Astrocyte (in vitro differentiated cells and primary cell): ENCODE measurements at regions not wholly inside any gene's neighbourhood (a gene's known extent, or its start where the extent isn't known, plus 50 kb on each side); places are given as distances from the start of the nearest gene placed in this dataset.

Experiments
- DNase-seq: peaks from one replicate; pipeline ENCODE4 v3.0.0-alpha.2; 2010; ENCODE audit warnings: low read depth
- FAIRE-seq: peaks from 2 replicates; lab custom pipeline; 2011; peaks lifted over from hg19 to GRCh38; lab: Jason Lieb, UNC
- H2AFZ ChIP-seq: 2 replicates; pipeline ENCODE4 v1.6.0; 2012; ENCODE audit warnings: low read depth, low read length, inconsistent platforms
- H3K27ac ChIP-seq: 2 replicates; pipeline ENCODE4 v1.5.1; 2011; ENCODE audit warnings: low read depth, low read length, inconsistent platforms
- H3K27me3 ChIP-seq: 2 replicates; pipeline ENCODE4 v1.6.0; 2011; ENCODE audit warnings: low read length, inconsistent platforms; ENCODE audit not compliant: insufficient read depth
- H3K36me3 ChIP-seq: 2 replicates; pipeline ENCODE4 v1.5.1; 2011; ENCODE audit warnings: low read length, inconsistent platforms; ENCODE audit not compliant: insufficient read depth
- H3K4me1 ChIP-seq: 2 replicates; pipeline ENCODE4 v1.5.1; 2011; ENCODE audit warnings: low read length, inconsistent platforms; ENCODE audit not compliant: insufficient read depth
- H3K4me2 ChIP-seq: 2 replicates; pipeline ENCODE4 v1.6.0; 2012; ENCODE audit warnings: low read length, inconsistent platforms
- H3K4me3 ChIP-seq: 2 replicates; pipeline ENCODE4 v1.5.1; 2011; ENCODE audit warnings: low read depth, mild to moderate bottlenecking, low read length, inconsistent platforms; ENCODE audit not compliant: insufficient read depth
- H3K79me2 ChIP-seq: 2 replicates; pipeline ENCODE4 v1.6.0; 2012; ENCODE audit warnings: mild to moderate bottlenecking, low read length, inconsistent platforms; ENCODE audit not compliant: insufficient read depth
- H3K9ac ChIP-seq: 2 replicates; pipeline ENCODE4 v1.6.0; 2012; ENCODE audit warnings: mild to moderate bottlenecking, low read length, inconsistent platforms
- H3K9me3 ChIP-seq: 2 replicates; pipeline ENCODE4 v1.5.1; 2012; ENCODE audit warnings: low read depth, mild to moderate bottlenecking, low read length, inconsistent platforms; ENCODE audit not compliant: insufficient read depth
- H4K20me1 ChIP-seq: 2 replicates; pipeline ENCODE4 v1.6.0; 2012; ENCODE audit warnings: low read length, inconsistent platforms; ENCODE audit not compliant: insufficient read depth
- H3K27ac Mint-ChIP-seq: one replicate; pipeline ENCODE4 v1.8.0; 2021; ENCODE audit warnings: mild to moderate bottlenecking, mixed read lengths; ENCODE audit not compliant: unreplicated experiment
- H3K27me3 Mint-ChIP-seq: one replicate; pipeline ENCODE4 v1.8.0; 2021; ENCODE audit warnings: low read depth, mixed read lengths; ENCODE audit not compliant: unreplicated experiment
- H3K36me3 Mint-ChIP-seq: one replicate; pipeline ENCODE4 v1.8.0; 2021; ENCODE audit warnings: low read depth, mixed read lengths; ENCODE audit not compliant: unreplicated experiment
- H3K4me1 Mint-ChIP-seq: one replicate; pipeline ENCODE4 v1.8.0; 2021; ENCODE audit warnings: low read depth, mixed read lengths; ENCODE audit not compliant: unreplicated experiment
- H3K4me3 Mint-ChIP-seq: one replicate; pipeline ENCODE4 v1.8.0; 2021; ENCODE audit warnings: mild to moderate bottlenecking, moderate library complexity, mixed read lengths; ENCODE audit not compliant: unreplicated experiment
- H3K9me3 Mint-ChIP-seq: one replicate; pipeline ENCODE4 v1.8.0; 2021; ENCODE audit warnings: mild to moderate bottlenecking, mixed read lengths; ENCODE audit not compliant: unreplicated experiment
- CTCF ChIP-seq: IDR thresholded peaks from 2 replicates; pipeline ENCODE4 v1.5.1; 2011; ENCODE audit warnings: low read depth, mild to moderate bottlenecking, inconsistent platforms, low read length, moderate library complexity; ENCODE audit not compliant: insufficient read depth
- EZH2 ChIP-seq: IDR thresholded peaks from 2 replicates; pipeline ENCODE4 v1.6.1; 2012; ENCODE audit warnings: mild to moderate bottlenecking, low read length, inconsistent platforms; ENCODE audit not compliant: insufficient read depth

- FAIRE-seq (no peak), DNase-seq (no peak)
- TF ChIP-seq CTCF (no peak), EZH2 (no peak)
- Histone ChIP-seq H3K79me2 (no peaks in the 10 kb centered on the region), H3K27me3 (no peaks in the 10 kb centered on the region), H3K9me3 (peaks cover 5% of the 10 kb centered on the region), H3K4me3 (no peak overlapping the region), H3K9ac (no peak overlapping the region), H2AFZ (no peak overlapping the region), H3K4me2 (no peak overlapping the region), H3K4me1 (no peaks in the 10 kb centered on the region), H3K36me3 (no peaks in the 10 kb centered on the region), H4K20me1 (no peaks in the 10 kb centered on the region), H3K27ac (no peak overlapping the region)
- H3K9me3 Mint-ChIP-seq = peaks cover 1% of the 10 kb centered on the region
- H3K27me3 Mint-ChIP-seq = no peaks in the 10 kb centered on the region
- H3K4me1 Mint-ChIP-seq = no peaks in the 10 kb centered on the region
- no peak overlapping the region for H3K27ac Mint-ChIP-seq
- no peaks in the 10 kb centered on the region for H3K36me3 Mint-ChIP-seq
- H3K4me3 Mint-ChIP-seq = no peak overlapping the region
Measured at GRCh38 chr10:130804281-130804680, 507.2 kb downstream of the TCERG1L start.

GRCh38 chr10:130804778-130805634, 506.5 kb downstream of the TCERG1L start:
- Mint-ChIP-seq H3K27ac (no peak overlapping the region), H3K4me1 (no peaks in the 10 kb centered on the region), H3K4me3 (no peak overlapping the region), H3K36me3 (no peaks in the 10 kb centered on the region), H3K27me3 (no peaks in the 10 kb centered on the region), H3K9me3 (peaks cover 3% of the 10 kb centered on the region)
- H3K27ac ChIP-seq = no peak overlapping the region
- H3K36me3 ChIP-seq = no peaks in the 10 kb centered on the region
- TF ChIP-seq CTCF = no peak
- no peak for TF ChIP-seq EZH2
- no peak overlapping the region for H2AFZ ChIP-seq
- H4K20me1 ChIP-seq = no peaks in the 10 kb centered on the region
- no peaks in the 10 kb centered on the region for H3K27me3 ChIP-seq
- H3K4me2 ChIP-seq = no peak overlapping the region
- peaks cover 7% of the 10 kb centered on the region for H3K9me3 ChIP-seq
- FAIRE-seq (no peak), DNase-seq (no peak)
- no peak overlapping the region for H3K4me3 ChIP-seq
- H3K9ac ChIP-seq = no peak overlapping the region
- H3K79me2 ChIP-seq = no peaks in the 10 kb centered on the region
- no peaks in the 10 kb centered on the region for H3K4me1 ChIP-seq

GRCh38 chr10:130805635-130806030, 505.9 kb downstream of the TCERG1L start:
- Mint-ChIP-seq H3K9me3 (peaks cover 3% of the 10 kb centered on the region), H3K4me1 (peaks cover 2% of the 10 kb centered on the region), H3K36me3 (no peaks in the 10 kb centered on the region), H3K27me3 (no peaks in the 10 kb centered on the region), H3K4me3 (no peak overlapping the region), H3K27ac (no peak overlapping the region)
- H3K4me3 ChIP-seq = no peak overlapping the region
- H3K27me3 ChIP-seq = no peaks in the 10 kb centered on the region
- no peak for DNase-seq
- no peaks in the 10 kb centered on the region for H3K79me2 ChIP-seq
- no peak for TF ChIP-seq CTCF
- TF ChIP-seq EZH2 = no peak
- peaks cover 9% of the 10 kb centered on the region for H3K9me3 ChIP-seq
- H3K36me3 ChIP-seq = no peaks in the 10 kb centered on the region
- no peaks in the 10 kb centered on the region for H4K20me1 ChIP-seq
- H3K27ac ChIP-seq = no peak overlapping the region
- no peak overlapping the region for H3K4me2 ChIP-seq
- H3K9ac ChIP-seq = no peak overlapping the region
- FAIRE-seq = no peak
- H3K4me1 ChIP-seq = no peaks in the 10 kb centered on the region
- H2AFZ ChIP-seq = no peak overlapping the region
